Activated naive CD8-positive, alpha-beta T cell treated with anti-CD3 and anti-CD28 coated beads, Interleukin-2, amount 50 U/mL, for 24 hours (primary cell): ENCODE measurements at regions not wholly inside any gene's neighbourhood (a gene's known extent, or its start where the extent isn't known, plus 50 kb on each side); places are given as distances from the start of the nearest gene placed in this dataset.

Source experiments
- ATAC-seq: fragments of 150-1000 bp; cut with Tn5 transposase; one replicate; pipeline ENCODE4 v1.10.0; 2021
- DNase-seq: peaks from one replicate; pipeline ENCODE4 v3.0.0; 2021
- H3K27ac Mint-ChIP-seq: one replicate; pipeline ENCODE4 v1.8.0; 2021; ENCODE audit warnings: mild to moderate bottlenecking, mixed read lengths
- H3K27me3 Mint-ChIP-seq: one replicate; pipeline ENCODE4 v1.8.0; 2021; ENCODE audit warnings: mixed read lengths
- H3K36me3 Mint-ChIP-seq: one replicate; pipeline ENCODE4 v1.8.0; 2021; ENCODE audit warnings: low read depth, mixed read lengths
- H3K4me1 Mint-ChIP-seq: one replicate; pipeline ENCODE4 v1.8.0; 2021; ENCODE audit warnings: mixed read lengths
- H3K4me3 Mint-ChIP-seq: one replicate; pipeline ENCODE4 v1.8.0; 2021; ENCODE audit warnings: mild to moderate bottlenecking, moderate library complexity, mixed read lengths
- H3K9me3 Mint-ChIP-seq: one replicate; pipeline ENCODE4 v1.8.0; 2021; ENCODE audit warnings: mixed read lengths

- Mint-ChIP-seq H3K4me1 (no peaks in the 10 kb centered on the region), H3K9me3 (peaks cover 13% of the 10 kb centered on the region), H3K36me3 (peaks cover 2% of the 10 kb centered on the region), H3K4me3 (no peak overlapping the region), H3K27ac (no peak overlapping the region), H3K27me3 (peaks cover 14% of the 10 kb centered on the region)
- ATAC-seq = no peak
- DNase-seq = no peak
Measured at GRCh38 chr4:1466034-1466862, 60.0 kb upstream of the NKX1-1 start.

- Mint-ChIP-seq H3K36me3 (peaks cover 2% of the 10 kb centered on the region), H3K4me1 (no peaks in the 10 kb centered on the region), H3K27ac (no peak overlapping the region), H3K4me3 (no peak overlapping the region), H3K9me3 (peaks cover 13% of the 10 kb centered on the region), H3K27me3 (peaks cover 14% of the 10 kb centered on the region)
- no peak for ATAC-seq
- DNase-seq = no peak
Measured at GRCh38 chr4:1465173-1466033, 59.2 kb upstream of the NKX1-1 start.

DNA sequence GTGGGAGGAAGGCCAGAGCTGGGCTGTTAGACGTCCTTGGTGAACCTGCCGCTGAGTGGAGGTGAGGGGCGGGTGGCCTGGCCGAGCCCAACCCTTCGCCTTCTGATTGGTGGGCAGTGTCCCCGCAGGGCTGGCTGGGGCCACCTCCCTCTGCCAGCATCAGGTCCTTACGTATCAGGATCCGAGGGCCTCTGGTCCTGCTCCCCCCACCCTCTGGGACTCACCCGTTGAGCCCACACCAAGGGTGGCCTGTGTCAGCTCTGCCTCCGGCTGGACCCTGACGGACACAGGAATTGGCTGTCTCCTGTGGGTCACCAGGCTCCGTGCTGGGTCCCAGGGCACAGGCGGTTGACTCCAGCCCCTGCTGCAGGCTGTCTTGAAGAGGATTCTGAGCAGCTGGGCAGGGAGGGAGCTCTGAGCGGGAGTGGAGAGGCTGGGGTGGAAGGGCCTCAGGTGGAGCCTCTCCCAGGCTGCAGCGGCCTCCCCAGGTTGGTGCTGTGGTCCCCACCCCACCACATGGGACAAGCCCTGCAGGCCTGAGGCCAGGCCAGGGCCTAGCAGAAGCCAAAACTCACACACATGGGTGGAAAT is 58.4 kb upstream of the NKX1-1 start:
- ATAC-seq = no peak
- H3K27ac Mint-ChIP-seq = no peak overlapping the region
- no peaks in the 10 kb centered on the region for H3K4me1 Mint-ChIP-seq
- peaks cover 13% of the 10 kb centered on the region for H3K9me3 Mint-ChIP-seq
- DNase-seq = no peak
- H3K4me3 Mint-ChIP-seq = no peak overlapping the region
- peaks cover 2% of the 10 kb centered on the region for H3K36me3 Mint-ChIP-seq
- peaks cover 17% of the 10 kb centered on the region for H3K27me3 Mint-ChIP-seq

- H3K4me3 Mint-ChIP-seq = no peak overlapping the region
- DNase-seq (no peak), ATAC-seq (no peak)
- no peak overlapping the region for H3K27ac Mint-ChIP-seq
- peaks cover 2% of the 10 kb centered on the region for H3K36me3 Mint-ChIP-seq
- H3K4me1 Mint-ChIP-seq = no peaks in the 10 kb centered on the region
- peaks cover 13% of the 10 kb centered on the region for H3K9me3 Mint-ChIP-seq
- H3K27me3 Mint-ChIP-seq = peaks cover 17% of the 10 kb centered on the region
Measured at GRCh38 chr4:1463927-1464540, 57.8 kb upstream of the NKX1-1 start.

GRCh38 chr4:1463088-1463926 is 57.1 kb upstream of the NKX1-1 start:
- Mint-ChIP-seq H3K4me1 (no peaks in the 10 kb centered on the region), H3K4me3 (no peak overlapping the region), H3K36me3 (peaks cover 2% of the 10 kb centered on the region), H3K27me3 (peaks cover 20% of the 10 kb centered on the region), H3K27ac (no peak overlapping the region), H3K9me3 (peaks cover 11% of the 10 kb centered on the region)
- no peak for DNase-seq
- no peak for ATAC-seq

- H3K4me1 Mint-ChIP-seq = no peaks in the 10 kb centered on the region
- ATAC-seq = no peak
- H3K4me3 Mint-ChIP-seq = no peak overlapping the region
- H3K27me3 Mint-ChIP-seq = peaks cover 24% of the 10 kb centered on the region
- peaks cover 5% of the 10 kb centered on the region for H3K9me3 Mint-ChIP-seq
- no peak for DNase-seq
- no peak overlapping the region for H3K27ac Mint-ChIP-seq
- peaks cover 2% of the 10 kb centered on the region for H3K36me3 Mint-ChIP-seq
Measured at GRCh38 chr4:1462768-1463075, 56.5 kb upstream of the NKX1-1 start.

GRCh38 chr4:1462009-1462767 is 55.9 kb upstream of the NKX1-1 start:
- DNase-seq = no peak
- Mint-ChIP-seq H3K27ac (no peak overlapping the region), H3K4me3 (no peak overlapping the region), H3K4me1 (no peaks in the 10 kb centered on the region), H3K27me3 (peaks cover 24% of the 10 kb centered on the region), H3K36me3 (no peaks in the 10 kb centered on the region), H3K9me3 (no peaks in the 10 kb centered on the region)
- no peak for ATAC-seq

DNA sequence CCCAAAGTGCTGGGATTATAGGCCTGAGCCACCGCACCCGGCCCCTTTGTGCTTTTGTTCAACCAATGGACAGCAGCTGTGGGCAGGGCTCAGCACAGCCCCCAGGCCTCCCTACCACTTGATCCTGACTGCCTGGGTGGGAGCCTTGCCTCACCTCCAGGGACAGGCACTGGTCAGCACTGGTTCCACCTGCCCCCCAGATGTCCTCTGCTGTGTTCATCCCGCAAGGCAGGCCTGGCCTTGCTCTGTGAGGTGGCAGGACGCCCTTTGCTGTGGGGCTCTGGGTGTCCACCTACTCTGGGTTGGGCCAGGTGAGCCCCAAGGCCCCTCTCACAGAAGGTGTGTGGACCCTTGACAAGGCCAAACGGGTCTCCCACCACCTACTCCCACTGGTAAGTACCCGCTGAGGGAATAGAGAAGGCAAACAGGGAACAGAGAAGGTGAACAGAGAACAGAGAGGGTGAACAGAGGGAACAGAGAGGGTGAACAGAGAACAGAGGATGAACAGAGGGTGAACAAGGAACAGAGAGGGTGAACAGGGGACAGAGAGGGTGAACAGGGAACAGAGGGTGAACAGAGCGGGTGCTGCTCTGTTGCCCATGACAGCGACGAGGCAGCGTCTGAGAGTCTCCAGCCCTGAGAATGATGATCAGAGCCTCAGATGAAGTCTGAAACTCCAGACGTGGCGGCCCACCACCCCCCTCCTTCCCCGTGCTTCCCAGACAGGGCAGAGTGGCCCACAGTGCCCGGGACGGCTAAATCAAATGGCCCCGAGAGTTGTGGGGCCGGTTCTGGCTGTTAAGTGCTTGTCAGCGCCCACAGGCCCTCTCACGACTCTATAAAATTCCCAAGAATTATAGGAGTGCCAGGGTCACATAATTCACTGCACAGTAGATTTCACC is 55.0 kb upstream of the NKX1-1 start:
- ATAC-seq (no peak), DNase-seq (no peak)
- Mint-ChIP-seq H3K4me3 (no peak overlapping the region), H3K27ac (no peak overlapping the region), H3K27me3 (peaks cover 27% of the 10 kb centered on the region), H3K36me3 (no peaks in the 10 kb centered on the region), H3K4me1 (no peaks in the 10 kb centered on the region), H3K9me3 (peaks cover 4% of the 10 kb centered on the region)

DNA sequence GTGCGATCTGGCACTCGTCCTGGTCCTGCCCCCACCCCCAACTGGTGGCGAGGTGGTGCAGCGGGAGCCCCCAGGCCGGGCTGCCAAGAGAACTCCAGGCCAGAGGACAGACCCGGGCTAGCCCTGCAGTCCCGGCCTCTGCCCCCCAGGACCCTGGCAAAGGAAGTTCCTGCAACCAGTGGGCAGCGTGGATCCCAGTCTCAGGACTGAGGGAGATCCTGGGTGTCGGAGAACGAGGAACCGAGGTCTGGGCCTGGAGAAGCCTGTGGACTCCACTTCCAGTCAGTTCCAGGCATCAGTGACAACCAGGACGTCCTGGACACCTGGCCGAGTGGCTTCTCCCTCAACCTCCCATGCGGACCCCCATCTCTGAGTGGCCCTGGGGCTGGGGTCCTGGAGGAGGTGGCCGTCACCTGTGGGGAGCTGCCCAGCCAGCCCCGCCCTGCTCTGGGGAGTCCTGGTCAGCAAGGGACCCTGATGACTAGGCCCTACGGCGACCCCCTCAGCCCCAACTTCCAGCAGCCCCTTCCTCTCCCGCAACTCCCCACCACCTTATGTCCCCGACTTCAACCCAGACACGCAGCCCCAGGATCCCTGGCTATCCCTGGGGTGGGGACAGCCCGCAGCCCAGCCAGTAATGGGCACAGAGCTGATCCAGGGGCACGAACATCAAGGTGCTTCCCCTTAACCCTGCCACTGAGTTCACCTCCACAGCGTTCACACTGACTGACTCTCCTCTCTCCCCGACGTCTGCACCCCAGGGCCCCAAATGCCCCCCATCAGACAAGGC is 53.7 kb upstream of the NKX1-1 start:
- DNase-seq (no peak), ATAC-seq (no peak)
- no peaks in the 10 kb centered on the region for H3K36me3 Mint-ChIP-seq
- no peak overlapping the region for H3K4me3 Mint-ChIP-seq
- peaks cover 25% of the 10 kb centered on the region for H3K27me3 Mint-ChIP-seq
- H3K4me1 Mint-ChIP-seq = no peaks in the 10 kb centered on the region
- peaks cover 4% of the 10 kb centered on the region for H3K9me3 Mint-ChIP-seq
- H3K27ac Mint-ChIP-seq = no peak overlapping the region

DNA sequence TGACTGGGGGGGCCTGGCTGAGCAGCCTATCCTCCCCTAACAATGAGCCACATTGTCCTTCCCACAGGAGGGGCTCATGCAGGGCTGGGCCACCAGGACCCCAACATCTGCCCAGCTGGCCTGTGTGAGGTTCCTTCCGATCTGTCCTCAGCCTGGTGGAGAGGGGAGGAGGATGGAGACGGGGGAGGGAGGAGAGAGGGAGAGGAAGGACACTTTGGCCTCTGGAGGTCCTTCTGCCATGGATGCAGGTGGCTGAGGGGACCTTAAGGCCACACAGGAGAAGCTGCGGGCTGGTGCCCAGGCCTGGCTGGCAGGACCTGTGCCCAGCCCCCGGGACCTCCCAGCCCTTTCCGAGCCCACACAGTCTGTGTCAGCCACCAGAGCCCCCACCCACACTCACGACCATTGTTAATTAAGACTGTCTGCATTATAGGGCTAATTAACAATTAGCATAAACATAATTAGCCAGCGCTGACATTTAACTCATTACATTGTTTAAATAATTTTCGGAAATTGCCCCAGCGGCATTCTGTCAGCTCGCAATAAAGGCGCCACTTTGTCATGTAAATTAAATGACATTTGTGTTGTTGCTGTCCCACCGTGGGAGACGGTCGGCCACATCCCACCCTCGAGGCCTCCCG is 53.0 kb upstream of the NKX1-1 start:
- ATAC-seq = no peak
- peaks cover 4% of the 10 kb centered on the region for H3K9me3 Mint-ChIP-seq
- no peak overlapping the region for H3K27ac Mint-ChIP-seq
- no peaks in the 10 kb centered on the region for H3K36me3 Mint-ChIP-seq
- no peak overlapping the region for H3K4me3 Mint-ChIP-seq
- peaks cover 25% of the 10 kb centered on the region for H3K27me3 Mint-ChIP-seq
- no peak for DNase-seq
- no peaks in the 10 kb centered on the region for H3K4me1 Mint-ChIP-seq

DNA sequence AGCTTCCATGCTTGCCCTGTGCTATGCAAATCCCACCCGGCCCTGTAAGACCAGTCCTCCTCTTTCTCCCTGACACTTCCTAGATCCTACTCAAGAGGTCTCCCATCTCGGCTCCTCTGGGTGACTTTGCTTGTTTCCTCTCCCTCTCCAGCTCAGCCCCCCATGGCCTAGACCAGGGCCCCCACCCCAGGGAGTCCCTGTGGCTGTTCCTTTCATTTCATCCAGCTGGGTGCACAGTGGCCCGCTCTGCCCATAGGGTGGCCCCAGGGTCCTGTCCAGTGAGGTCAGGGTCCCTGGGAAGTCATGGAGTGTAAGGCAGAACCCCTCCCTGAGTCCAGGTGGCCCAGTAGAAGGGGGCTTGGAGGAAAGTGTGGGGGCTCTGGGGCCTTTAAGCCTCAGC is 52.3 kb upstream of the NKX1-1 start:
- DNase-seq = no peak
- Mint-ChIP-seq H3K4me3 (no peak overlapping the region), H3K9me3 (peaks cover 10% of the 10 kb centered on the region), H3K4me1 (no peaks in the 10 kb centered on the region), H3K27me3 (peaks cover 25% of the 10 kb centered on the region), H3K27ac (peak overlapping the region; percentile 37), H3K36me3 (no peaks in the 10 kb centered on the region)
- no peak for ATAC-seq
